SIG-M5 treated with dmso at 0.1 percent for 504 hours (cell line): ENCODE measurements at regions not wholly inside any gene's neighbourhood (a gene's known extent, or its start where the extent isn't known, plus 50 kb on each side); places are given as distances from the start of the nearest gene placed in this dataset.

ENCODE experiments used
- DNase-seq: peaks from one replicate; lab custom pipeline; 2025; ENCODE audit not compliant: unreplicated experiment; lab: John Stamatoyannopoulos, UW

DNA sequence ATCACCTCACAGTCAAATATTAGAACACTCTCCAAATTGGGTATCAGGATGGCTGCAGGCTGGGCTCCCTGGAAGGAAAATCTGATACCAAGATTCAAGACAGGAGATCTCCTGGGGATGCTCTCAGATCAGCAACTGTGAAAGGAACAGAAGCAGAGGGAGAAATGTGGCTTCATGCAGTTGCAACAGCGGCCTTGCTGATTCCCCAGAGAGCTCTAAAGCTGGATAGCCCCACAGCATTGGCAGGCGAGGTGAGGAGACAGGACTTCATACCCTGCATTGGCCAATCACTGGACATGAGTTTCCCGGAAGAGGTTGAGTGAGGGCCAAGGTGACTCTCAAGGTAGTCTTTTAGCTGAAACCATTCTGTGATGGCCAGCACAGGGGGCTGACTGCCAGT is 190.6 kb downstream of the PTPN20 start:
- no peak for DNase-seq

- DNase-seq: no peak
Measured at GRCh38 chr10:47104151-47104605, 192.9 kb downstream of the PTPN20 start.

DNA sequence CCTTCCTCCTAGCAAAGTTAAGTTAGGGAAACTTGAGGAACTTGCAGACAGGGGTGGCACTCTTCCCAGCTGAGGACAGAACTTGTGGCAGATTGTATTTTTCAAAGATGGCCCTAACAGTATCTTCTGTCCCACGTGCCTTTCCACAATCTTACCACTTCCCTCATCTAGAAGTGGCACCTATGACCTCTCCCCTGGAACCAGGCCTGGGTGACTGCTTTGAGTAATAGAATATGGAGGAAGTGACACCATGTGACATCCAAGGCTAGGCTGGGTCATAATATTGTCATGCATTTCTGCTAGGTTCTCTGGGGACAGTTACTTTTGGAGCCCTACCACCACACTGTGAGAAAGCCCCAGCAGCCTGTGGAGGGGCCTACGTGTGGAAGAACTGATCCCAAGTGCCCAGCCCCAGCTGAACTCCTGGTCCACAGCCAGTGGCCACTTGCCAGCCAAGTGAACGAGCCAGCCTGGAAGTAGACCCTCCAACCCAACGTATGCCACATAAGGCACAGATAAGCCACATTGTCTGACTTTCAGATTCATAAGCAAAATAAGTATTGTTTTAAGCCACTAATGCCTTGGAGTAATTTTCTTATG is 193.7 kb downstream of the PTPN20 start:
- peak; percentile 54 for DNase-seq

- no peak for DNase-seq
Measured at GRCh38 chr10:47107007-47107747, 192.8 kb upstream of the GDF10 start.

GRCh38 chr10:47109906-47110305 is 190.1 kb upstream of the GDF10 start:
- DNase-seq: no peak

GRCh38 chr10:47111329-47111862 is 188.6 kb upstream of the GDF10 start:
- DNase-seq: no peak

- no peak for DNase-seq
Measured at GRCh38 chr10:47112612-47113011, 187.4 kb upstream of the GDF10 start.

GRCh38 chr10:47113907-47114500 is 186.0 kb upstream of the GDF10 start:
- no peak for DNase-seq

DNA sequence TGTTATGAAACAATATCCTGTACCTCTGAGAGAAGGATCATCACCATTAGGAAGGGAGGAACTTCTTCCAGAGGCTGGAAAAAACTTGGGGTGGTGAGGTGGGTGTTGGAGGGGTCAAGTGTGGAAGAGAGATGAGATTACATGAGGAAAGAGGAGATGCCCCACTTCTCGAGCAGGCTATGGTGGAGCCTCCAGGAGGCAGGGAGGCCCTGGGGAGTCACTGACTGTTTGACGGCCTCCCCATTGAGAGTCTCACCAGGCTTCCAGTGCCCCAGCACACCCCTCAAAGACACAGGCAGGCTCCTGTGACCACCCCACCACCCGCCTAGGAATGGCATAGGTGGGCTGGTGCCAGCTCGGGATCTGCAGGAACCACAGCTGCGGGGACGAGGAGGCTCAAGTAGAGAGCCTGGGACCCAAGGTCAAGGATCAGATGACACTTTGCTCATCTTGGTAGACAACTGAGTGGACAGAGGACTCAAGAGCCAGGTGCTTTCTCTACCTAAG is 185.3 kb upstream of the GDF10 start:
- DNase-seq: no peak

GRCh38 chr10:47115322-47115721 is 184.7 kb upstream of the GDF10 start:
- DNase-seq: no peak

- DNase-seq: no peak
Measured at GRCh38 chr10:47116445-47116844, 183.6 kb upstream of the GDF10 start.

DNA sequence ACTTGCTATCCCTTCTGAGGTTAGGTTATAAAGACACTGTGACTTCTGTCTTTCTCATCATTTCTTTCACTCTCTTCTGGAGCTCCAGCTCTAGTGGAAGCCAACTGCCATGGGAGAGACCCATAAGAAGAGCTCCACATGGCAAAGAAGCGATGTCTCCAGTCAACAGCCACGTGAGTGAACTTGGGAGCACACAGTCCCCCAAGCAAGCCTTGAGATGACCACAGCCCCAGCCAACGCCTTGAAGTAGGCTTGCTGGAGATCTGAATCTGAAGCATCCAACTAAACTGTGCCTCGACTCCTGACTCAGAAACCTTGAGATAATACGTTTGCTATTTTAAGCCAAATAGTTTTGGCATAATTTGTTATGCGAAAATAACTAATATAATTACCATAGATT is 181.7 kb upstream of the GDF10 start:
- no peak for DNase-seq

- DNase-seq: no peak
Measured at GRCh38 chr10:47121336-47121735, 178.7 kb upstream of the GDF10 start.

- no peak for DNase-seq
Measured at GRCh38 chr10:47123716-47124288, 176.2 kb upstream of the GDF10 start.

DNA sequence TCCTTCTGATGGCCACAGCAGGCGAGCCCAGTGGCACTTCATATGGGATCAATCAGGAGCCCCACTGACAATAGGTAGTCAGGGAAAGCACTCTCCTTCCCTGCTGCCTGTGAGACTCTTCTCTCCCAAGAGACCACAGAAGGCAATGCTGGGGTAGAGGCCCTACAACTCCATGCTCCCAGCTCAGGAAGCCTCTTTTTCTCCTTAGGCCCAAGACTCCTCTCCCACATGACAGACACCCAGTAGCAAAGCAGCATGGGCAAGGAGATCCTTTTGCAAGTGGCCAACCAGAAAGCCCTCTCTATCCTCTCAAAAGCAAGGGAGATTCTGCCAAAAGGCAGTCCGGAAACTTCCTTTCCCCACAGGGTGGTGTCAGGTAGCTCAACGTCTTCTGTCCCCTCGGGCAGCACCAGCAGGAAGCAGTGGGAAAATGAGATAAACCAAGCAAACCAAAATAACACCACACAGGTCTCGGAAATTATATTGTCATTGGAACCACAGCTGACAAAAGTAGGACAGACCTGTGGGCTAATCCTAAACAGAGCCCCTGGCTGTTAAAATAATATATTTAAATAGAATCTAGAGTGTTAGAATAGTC is 172.7 kb upstream of the GDF10 start:
- DNase-seq: no peak

DNA sequence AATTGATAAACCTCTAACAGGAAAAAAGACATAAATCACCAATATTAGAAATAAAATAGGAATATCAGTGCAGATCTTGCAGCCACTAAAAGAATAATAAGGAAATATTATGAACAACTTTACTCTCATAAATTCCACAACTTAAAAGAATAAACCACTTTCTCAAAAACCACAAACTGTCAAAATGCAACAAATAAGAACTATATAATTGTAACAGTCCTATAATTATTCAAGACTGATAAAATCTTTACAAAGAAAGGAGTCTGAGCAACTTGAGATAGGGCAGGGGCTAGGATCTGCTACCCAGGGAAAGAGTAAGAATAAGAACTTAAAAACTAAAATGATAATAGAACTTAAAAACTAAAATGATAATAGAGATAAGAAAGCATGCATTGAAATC is 169.5 kb upstream of the GDF10 start:
- no peak for DNase-seq

GRCh38 chr10:47133871-47134570 is 166.0 kb upstream of the GDF10 start:
- peak; percentile 85 for DNase-seq

GRCh38 chr10:47136866-47137265 is 163.1 kb upstream of the GDF10 start:
- no peak for DNase-seq

DNA sequence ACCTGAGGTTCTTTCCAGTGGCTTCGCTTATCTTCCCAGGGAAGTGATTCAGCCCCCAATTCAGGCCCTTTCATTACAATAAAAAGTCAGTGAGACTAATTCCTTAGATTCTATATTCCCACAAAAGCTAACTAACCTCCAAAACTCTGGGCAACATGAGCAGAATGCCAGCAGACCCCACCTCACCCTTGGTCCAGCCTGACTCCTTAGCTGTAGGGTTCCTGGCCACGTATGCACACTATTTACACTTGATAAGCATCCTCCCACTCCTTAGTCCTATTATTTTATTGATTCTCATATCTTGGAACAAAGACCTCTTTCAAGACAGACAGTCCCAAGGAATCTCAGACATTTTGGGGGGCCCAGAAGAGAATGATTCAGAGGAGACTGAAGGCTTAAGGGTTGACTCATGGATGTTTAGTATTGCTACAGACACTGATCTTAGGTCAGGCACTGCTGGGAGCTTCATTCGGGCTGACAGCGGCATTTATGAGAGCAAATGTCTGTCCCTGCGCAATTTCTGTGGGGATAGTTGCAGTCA is 162.6 kb upstream of the GDF10 start:
- no peak for DNase-seq

DNA sequence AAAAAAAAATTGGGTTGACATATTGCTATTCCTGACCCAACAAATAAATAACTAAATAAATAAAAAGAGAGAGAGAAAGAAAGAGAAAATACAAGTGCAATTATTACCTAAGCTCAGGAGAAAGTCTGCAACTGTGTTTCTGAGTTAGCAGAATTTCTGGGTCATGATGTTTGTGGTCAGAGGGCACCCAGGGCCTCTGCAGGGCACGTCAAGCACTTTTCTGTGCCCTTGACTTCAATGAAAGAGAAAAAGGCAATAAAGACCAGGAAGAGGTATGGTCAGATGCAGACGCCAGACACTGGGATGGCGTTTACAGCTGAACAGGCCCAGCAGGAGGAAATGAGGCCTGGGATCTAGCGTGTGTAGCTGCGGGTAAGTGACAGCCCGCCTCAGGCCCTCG is 160.9 kb upstream of the GDF10 start:
- no peak for DNase-seq
